WTC11 (cell line): ENCODE measurements at regions not wholly inside any gene's neighbourhood (a gene's known extent, or its start where the extent isn't known, plus 50 kb on each side); places are given as distances from the start of the nearest gene placed in this dataset.

Source experiments
- ATAC-seq: fragments of 200-7000 bp; cut with Tn5 transposase; 2 replicates; pipeline ENCODE4 v1.10.0; 2021; ENCODE audit warnings: mild to moderate bottlenecking, moderate library complexity
- CTCF ChIA-PET: fragments of 300-600 bp; sonication (Branson Sonifier 250); formaldehyde crosslinking; loops from one replicate; lab custom pipeline; 2021; ENCODE audit warnings: antibody characterized with exemption; lab: Charles Lee
- POLR2A ChIA-PET: fragments of 350-600 bp; sonication (Branson Sonifier 250); formaldehyde crosslinking; loops from one replicate; lab custom pipeline; 2021; ENCODE audit warnings: antibody characterized with exemption; lab: Charles Lee
- DNase-seq: peaks from one replicate; pipeline ENCODE4 v3.0.0; 2021; ENCODE audit warnings: low spot score
- H3K27ac Mint-ChIP-seq: 2 replicates; pipeline ENCODE4 v1.8.0; 2021; ENCODE audit warnings: mixed read lengths
- H3K27me3 Mint-ChIP-seq: 2 replicates; pipeline ENCODE4 v1.8.0; 2021; ENCODE audit warnings: low read depth, mild to moderate bottlenecking, moderate library complexity, mixed read lengths
- H3K36me3 Mint-ChIP-seq: 2 replicates; pipeline ENCODE4 v1.8.0; 2021; ENCODE audit warnings: mixed read lengths
- H3K4me1 Mint-ChIP-seq: 2 replicates; pipeline ENCODE4 v1.8.0; 2022; ENCODE audit warnings: mixed read lengths
- H3K4me3 Mint-ChIP-seq: 2 replicates; pipeline ENCODE4 v1.8.0; 2021; ENCODE audit warnings: mild to moderate bottlenecking, moderate library complexity, mixed read lengths
- H3K9me3 Mint-ChIP-seq: 2 replicates; pipeline ENCODE4 v1.8.0; 2021; ENCODE audit warnings: mixed read lengths
- CBFB ChIP-seq: sonication (generic); formaldehyde crosslinking; IDR thresholded peaks from 2 replicates; pipeline ENCODE4 v1.8.1; 2022; ENCODE audit warnings: mild to moderate bottlenecking, low read depth, missing genetic modification reagents
- ETV6 ChIP-seq: sonication (generic); formaldehyde crosslinking; IDR thresholded peaks from 2 replicates; pipeline ENCODE4 v1.8.1; 2022; ENCODE audit warnings: mild to moderate bottlenecking, missing genetic modification reagents
- FOXP1 ChIP-seq: sonication (generic); formaldehyde crosslinking; IDR thresholded peaks from 2 replicates; pipeline ENCODE4 v1.8.0; 2022; ENCODE audit warnings: missing genetic modification reagents, mild to moderate bottlenecking, moderate library complexity, borderline replicate concordance
- GTF2I ChIP-seq: fragments of 250-450 bp; sonication (Bioruptor Pico); conservative IDR thresholded peaks from 2 replicates; pipeline ENCODE4 v1.4.0; 2021; ENCODE audit warnings: mild to moderate bottlenecking
- JUN ChIP-seq: sonication (generic); formaldehyde crosslinking; IDR thresholded peaks from 2 replicates; pipeline ENCODE4 v1.8.0; 2023; ENCODE audit warnings: mild to moderate bottlenecking, missing genetic modification reagents
- KAT7 ChIP-seq: sonication (generic); formaldehyde crosslinking; IDR thresholded peaks from 2 replicates; pipeline ENCODE4 v1.8.1; 2023; ENCODE audit warnings: missing genetic modification reagents, mild to moderate bottlenecking, borderline replicate concordance
- NFATC4 ChIP-seq: fragments of 250-450 bp; sonication (Bioruptor Pico); IDR thresholded peaks from 2 replicates; pipeline ENCODE4 v1.9.0; 2021; ENCODE audit warnings: mild to moderate bottlenecking
- TCF7 ChIP-seq: sonication (generic); formaldehyde crosslinking; IDR thresholded peaks from 2 replicates; pipeline ENCODE4 v1.8.0; 2022; ENCODE audit warnings: mild to moderate bottlenecking, low read depth, missing genetic modification reagents, moderate library complexity
- ZNF138 ChIP-seq: sonication (generic); formaldehyde crosslinking; conservative IDR thresholded peaks from 2 replicates; pipeline ENCODE4 v1.8.1; 2022; ENCODE audit warnings: mild to moderate bottlenecking, moderate library complexity, missing genetic modification reagents
- ZNF232 ChIP-seq: sonication (generic); formaldehyde crosslinking; IDR thresholded peaks from 2 replicates; pipeline ENCODE4 v1.8.0; 2022; ENCODE audit warnings: mild to moderate bottlenecking, missing genetic modification reagents
- ZNF416 ChIP-seq: fragments of 250-450 bp; sonication (Bioruptor Pico); IDR thresholded peaks from 2 replicates; pipeline ENCODE4 v1.9.0; 2021; ENCODE audit warnings: mild to moderate bottlenecking, inconsistent platforms
- TF ChIP-seq, protein P1 (sequence below): sonication (generic); formaldehyde crosslinking; IDR thresholded peaks from 2 replicates; pipeline ENCODE4 v1.8.0; 2023; ENCODE audit warnings: missing genetic modification reagents
- TF ChIP-seq, protein P2 (sequence below): fragments of 250-450 bp; sonication (Bioruptor Pico); conservative IDR thresholded peaks from 2 replicates; pipeline ENCODE4 v1.9.0; 2021; ENCODE audit warnings: mild to moderate bottlenecking
- TF ChIP-seq, protein P3 (sequence below): sonication (generic); formaldehyde crosslinking; IDR thresholded peaks from 2 replicates; pipeline ENCODE4 v1.8.0; 2022; ENCODE audit warnings: mild to moderate bottlenecking, missing genetic modification reagents
- TF ChIP-seq, protein P4 (sequence below): sonication (generic); formaldehyde crosslinking; IDR thresholded peaks from 2 replicates; pipeline ENCODE4 v1.8.1; 2023; ENCODE audit warnings: mild to moderate bottlenecking, missing genetic modification reagents, moderate library complexity
- TF ChIP-seq, protein P5 (sequence below): sonication (generic); formaldehyde crosslinking; IDR thresholded peaks from 2 replicates; pipeline ENCODE4 v1.8.1; 2023; ENCODE audit warnings: mild to moderate bottlenecking, moderate library complexity, missing genetic modification reagents
- TF ChIP-seq, protein P6 (sequence below): sonication (generic); formaldehyde crosslinking; IDR thresholded peaks from 2 replicates; pipeline ENCODE4 v1.8.0; 2022; ENCODE audit warnings: mild to moderate bottlenecking, missing genetic modification reagents
- TF ChIP-seq, protein P7 (sequence below): fragments of 200-600 bp; IDR thresholded peaks from 2 replicates; pipeline ENCODE4 v1.8.0; 2022; ENCODE audit warnings: antibody characterized with exemption

DNA sequence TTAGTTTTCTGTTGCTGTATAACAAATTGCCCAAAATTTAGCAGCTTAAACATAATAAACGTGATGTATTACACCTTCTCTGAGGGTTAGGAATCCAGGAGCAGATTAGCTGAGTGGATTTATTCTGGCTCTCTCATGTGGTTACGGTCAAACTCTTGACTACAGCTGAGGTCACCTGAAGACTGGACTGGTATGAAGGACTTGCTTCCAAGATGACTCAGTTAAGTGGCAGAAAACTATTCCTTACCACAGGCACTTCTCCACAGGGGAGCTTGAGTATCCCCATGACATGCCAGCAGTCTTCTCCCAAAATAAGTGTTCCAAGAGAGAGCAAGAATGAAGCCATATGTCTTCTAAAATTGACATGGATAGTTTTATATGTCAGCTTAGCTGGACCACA lies 957.2 kb upstream of the GHITM start:
- Mint-ChIP-seq H3K4me1 (peaks cover 4% of the 10 kb centered on the region; the same call in 1 of the 2 replicates), H3K36me3 (peaks cover 6% of the 10 kb centered on the region; the same call in 1 of the 2 replicates), H3K27me3 (no peaks in the 10 kb centered on the region), H3K9me3 (peaks cover 20% of the 10 kb centered on the region), H3K27ac (no peak overlapping the region), H3K4me3 (no peak overlapping the region)
- ATAC-seq = no peak
- ChIA-PET CTCF (no interaction called here), POLR2A (no interaction called here)
- no peak for DNase-seq
- TF ChIP-seq GTF2I (CRISPR knock-in tag) = no peak
- TF ChIP-seq NFATC4 (CRISPR knock-in tag) = no peak
- no peak for TF ChIP-seq ZNF232 (CRISPR knock-in tag)
- no peak for TF ChIP-seq ZNF138
- TF ChIP-seq ZNF416 (CRISPR knock-in tag) = no peak
- TF ChIP-seq, protein P1, sequence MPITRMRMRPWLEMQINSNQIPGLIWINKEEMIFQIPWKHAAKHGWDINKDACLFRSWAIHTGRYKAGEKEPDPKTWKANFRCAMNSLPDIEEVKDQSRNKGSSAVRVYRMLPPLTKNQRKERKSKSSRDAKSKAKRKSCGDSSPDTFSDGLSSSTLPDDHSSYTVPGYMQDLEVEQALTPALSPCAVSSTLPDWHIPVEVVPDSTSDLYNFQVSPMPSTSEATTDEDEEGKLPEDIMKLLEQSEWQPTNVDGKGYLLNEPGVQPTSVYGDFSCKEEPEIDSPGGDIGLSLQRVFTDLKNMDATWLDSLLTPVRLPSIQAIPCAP (CRISPR knock-in tag) = no peak
- no peak for TF ChIP-seq FOXP1 (CRISPR knock-in tag)
- no peak for TF ChIP-seq KAT7 (CRISPR knock-in tag)
- TF ChIP-seq, protein P2, sequence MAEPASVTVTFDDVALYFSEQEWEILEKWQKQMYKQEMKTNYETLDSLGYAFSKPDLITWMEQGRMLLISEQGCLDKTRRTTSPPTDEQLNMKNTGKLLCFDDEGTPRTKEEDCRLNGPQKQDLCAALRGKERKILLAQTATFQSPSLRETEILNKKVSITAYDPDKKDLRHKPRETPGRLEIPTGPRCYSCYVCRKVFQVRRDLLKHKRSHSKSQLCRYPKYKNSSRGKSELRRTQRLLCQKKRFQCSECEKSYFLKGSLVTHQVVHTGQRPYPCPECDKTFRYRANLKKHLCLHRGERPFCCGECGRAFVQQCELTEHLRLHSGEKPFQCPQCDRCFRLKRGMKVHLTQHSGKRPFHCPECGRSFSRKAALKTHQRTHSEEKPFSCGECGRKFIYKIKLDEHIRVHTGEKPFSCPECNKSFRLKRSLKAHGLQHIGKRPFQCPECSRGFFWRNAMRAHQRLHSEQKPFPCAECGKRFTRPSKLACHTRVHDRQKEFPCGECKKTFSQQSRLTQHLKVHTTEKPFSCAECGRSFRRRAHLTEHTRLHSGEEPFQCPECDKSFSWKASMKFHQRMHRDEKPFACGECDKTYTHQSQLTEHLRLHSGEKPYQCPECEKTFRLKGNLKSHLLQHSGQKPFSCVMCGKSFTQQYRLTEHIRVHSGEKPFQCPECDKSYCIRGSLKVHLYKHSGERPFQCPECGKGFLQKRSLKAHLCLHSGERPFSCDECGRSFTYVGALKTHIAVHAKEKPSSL (CRISPR knock-in tag) = no peak
- TF ChIP-seq TCF7 = no peak
- TF ChIP-seq, protein P3, sequence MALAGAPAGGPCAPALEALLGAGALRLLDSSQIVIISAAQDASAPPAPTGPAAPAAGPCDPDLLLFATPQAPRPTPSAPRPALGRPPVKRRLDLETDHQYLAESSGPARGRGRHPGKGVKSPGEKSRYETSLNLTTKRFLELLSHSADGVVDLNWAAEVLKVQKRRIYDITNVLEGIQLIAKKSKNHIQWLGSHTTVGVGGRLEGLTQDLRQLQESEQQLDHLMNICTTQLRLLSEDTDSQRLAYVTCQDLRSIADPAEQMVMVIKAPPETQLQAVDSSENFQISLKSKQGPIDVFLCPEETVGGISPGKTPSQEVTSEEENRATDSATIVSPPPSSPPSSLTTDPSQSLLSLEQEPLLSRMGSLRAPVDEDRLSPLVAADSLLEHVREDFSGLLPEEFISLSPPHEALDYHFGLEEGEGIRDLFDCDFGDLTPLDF (CRISPR knock-in tag) = no peak
- TF ChIP-seq, protein P4, sequence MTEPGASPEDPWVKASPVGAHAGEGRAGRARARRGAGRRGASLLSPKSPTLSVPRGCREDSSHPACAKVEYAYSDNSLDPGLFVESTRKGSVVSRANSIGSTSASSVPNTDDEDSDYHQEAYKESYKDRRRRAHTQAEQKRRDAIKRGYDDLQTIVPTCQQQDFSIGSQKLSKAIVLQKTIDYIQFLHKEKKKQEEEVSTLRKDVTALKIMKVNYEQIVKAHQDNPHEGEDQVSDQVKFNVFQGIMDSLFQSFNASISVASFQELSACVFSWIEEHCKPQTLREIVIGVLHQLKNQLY (CRISPR knock-in tag) = no peak
- TF ChIP-seq ETV6 (CRISPR knock-in tag) = no peak
- no peak for TF ChIP-seq CBFB (CRISPR knock-in tag)
- TF ChIP-seq, protein P5, sequence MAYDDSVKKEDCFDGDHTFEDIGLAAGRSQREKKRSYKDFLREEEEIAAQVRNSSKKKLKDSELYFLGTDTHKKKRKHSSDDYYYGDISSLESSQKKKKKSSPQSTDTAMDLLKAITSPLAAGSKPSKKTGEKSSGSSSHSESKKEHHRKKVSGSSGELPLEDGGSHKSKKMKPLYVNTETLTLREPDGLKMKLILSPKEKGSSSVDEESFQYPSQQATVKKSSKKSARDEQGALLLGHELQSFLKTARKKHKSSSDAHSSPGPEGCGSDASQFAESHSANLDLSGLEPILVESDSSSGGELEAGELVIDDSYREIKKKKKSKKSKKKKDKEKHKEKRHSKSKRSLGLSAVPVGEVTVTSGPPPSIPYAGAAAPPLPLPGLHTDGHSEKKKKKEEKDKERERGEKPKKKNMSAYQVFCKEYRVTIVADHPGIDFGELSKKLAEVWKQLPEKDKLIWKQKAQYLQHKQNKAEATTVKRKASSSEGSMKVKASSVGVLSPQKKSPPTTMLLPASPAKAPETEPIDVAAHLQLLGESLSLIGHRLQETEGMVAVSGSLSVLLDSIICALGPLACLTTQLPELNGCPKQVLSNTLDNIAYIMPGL = no peak
- TF ChIP-seq, protein P6, sequence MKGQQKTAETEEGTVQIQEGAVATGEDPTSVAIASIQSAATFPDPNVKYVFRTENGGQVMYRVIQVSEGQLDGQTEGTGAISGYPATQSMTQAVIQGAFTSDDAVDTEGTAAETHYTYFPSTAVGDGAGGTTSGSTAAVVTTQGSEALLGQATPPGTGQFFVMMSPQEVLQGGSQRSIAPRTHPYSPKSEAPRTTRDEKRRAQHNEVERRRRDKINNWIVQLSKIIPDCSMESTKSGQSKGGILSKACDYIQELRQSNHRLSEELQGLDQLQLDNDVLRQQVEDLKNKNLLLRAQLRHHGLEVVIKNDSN (CRISPR knock-in tag) = no peak
- TF ChIP-seq JUN (CRISPR knock-in tag) = no peak
- TF ChIP-seq, protein P7, sequence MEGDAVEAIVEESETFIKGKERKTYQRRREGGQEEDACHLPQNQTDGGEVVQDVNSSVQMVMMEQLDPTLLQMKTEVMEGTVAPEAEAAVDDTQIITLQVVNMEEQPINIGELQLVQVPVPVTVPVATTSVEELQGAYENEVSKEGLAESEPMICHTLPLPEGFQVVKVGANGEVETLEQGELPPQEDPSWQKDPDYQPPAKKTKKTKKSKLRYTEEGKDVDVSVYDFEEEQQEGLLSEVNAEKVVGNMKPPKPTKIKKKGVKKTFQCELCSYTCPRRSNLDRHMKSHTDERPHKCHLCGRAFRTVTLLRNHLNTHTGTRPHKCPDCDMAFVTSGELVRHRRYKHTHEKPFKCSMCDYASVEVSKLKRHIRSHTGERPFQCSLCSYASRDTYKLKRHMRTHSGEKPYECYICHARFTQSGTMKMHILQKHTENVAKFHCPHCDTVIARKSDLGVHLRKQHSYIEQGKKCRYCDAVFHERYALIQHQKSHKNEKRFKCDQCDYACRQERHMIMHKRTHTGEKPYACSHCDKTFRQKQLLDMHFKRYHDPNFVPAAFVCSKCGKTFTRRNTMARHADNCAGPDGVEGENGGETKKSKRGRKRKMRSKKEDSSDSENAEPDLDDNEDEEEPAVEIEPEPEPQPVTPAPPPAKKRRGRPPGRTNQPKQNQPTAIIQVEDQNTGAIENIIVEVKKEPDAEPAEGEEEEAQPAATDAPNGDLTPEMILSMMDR = no peak
